ENCODE measurements at regions not wholly inside any gene's neighbourhood (a gene's known extent, or its start where the extent isn't known, plus 50 kb on each side); places are given as distances from the start of the nearest gene placed in this dataset.
A peak's percentile ranks its signal among the peaks of the same experiment; 100 is the strongest.

DNA sequence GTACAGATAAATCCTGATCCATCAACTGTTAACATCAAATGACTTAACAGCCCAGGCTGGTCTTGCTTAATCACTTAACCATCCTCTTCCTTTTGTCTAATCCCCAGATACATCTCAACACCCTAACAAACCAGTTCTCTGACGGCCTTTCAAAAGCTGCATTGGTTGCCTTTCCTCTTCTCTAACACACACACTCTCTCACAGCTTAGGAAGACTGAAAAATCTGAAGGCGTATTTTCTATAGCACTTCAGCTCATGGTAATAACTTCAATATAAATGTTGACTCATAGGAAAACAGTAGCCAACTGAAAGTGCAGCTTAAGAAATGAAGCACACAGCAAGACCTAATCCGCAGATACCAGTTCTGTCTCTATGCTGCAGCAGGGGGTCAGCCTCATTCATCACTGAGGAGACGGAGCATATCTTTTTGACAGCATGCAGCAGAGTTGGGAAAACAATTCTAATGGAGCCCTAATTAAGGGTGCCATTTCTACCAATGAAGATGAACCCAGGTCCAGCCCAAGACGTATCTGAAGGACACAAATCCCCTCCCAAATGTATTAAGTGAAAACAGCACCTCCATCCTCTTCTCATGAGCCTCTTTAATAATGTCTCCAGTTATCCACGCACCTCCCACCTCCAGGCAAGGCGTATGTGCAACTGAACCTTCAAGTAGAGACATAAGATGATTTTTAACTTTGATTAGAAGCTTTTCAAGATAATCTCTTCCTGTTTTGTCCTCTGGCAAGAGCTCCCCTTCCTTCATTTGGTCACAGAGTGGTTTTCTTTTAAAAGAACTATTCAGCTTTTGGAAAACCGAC lies 211.7 kb upstream of the NFE2L3 start:
- H3K4me3 ChIP-seq (ENCODE audit: low read depth, low read length) = no peak overlapping the region
- DNase-seq (ENCODE audit: low read depth) = no peak

DNA sequence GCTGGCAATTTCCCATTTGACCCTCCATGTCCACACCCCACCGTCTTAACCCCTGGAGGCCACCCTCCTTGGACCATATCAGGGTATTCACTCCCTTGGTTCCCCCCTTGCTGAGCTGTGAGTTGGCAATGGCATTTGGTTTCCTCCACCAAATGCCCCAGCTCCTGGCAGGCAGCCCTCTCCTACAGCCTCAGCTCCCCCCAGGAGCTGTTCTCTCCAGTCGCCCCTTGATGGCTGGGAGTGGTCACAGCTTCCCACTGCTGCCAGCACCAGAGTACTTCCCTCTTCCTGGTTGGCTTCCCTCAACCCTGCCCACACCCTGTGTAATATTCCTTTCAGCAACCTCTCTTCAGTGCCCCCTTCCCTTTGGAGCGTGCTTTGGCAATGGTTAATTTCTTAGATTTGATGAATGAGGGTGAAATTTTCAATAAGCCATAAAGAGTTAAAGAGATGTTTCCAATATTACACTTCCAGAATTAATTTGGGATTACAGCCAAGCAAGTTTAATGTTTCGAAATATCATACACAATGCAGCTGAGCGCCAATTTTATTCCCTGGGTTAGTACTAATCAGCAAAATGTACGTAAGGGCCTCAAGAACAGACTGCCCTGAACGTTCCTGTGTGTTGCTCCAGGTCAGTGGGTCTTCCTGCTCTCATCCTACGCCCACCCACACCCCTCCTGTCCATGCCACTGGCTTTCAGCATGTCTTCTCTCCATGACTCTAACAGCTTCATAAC lies 207.1 kb upstream of the NFE2L3 start:
- TF ChIP-seq, protein P1, sequence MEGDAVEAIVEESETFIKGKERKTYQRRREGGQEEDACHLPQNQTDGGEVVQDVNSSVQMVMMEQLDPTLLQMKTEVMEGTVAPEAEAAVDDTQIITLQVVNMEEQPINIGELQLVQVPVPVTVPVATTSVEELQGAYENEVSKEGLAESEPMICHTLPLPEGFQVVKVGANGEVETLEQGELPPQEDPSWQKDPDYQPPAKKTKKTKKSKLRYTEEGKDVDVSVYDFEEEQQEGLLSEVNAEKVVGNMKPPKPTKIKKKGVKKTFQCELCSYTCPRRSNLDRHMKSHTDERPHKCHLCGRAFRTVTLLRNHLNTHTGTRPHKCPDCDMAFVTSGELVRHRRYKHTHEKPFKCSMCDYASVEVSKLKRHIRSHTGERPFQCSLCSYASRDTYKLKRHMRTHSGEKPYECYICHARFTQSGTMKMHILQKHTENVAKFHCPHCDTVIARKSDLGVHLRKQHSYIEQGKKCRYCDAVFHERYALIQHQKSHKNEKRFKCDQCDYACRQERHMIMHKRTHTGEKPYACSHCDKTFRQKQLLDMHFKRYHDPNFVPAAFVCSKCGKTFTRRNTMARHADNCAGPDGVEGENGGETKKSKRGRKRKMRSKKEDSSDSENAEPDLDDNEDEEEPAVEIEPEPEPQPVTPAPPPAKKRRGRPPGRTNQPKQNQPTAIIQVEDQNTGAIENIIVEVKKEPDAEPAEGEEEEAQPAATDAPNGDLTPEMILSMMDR (conservative IDR thresholded peaks at IDR 0.05; ENCODE audit: low read depth, low read length) = no peak
- DNase-seq (ENCODE audit: low read depth) = no peak
- H3K4me3 ChIP-seq (ENCODE audit: low read depth, low read length) = no peak overlapping the region

More for the DNA sequence above, 211.7 kb upstream of the NFE2L3 start:
- TF ChIP-seq, protein P1 (conservative IDR thresholded peaks at IDR 0.05; ENCODE audit: low read depth, low read length) = no peak

DNA sequence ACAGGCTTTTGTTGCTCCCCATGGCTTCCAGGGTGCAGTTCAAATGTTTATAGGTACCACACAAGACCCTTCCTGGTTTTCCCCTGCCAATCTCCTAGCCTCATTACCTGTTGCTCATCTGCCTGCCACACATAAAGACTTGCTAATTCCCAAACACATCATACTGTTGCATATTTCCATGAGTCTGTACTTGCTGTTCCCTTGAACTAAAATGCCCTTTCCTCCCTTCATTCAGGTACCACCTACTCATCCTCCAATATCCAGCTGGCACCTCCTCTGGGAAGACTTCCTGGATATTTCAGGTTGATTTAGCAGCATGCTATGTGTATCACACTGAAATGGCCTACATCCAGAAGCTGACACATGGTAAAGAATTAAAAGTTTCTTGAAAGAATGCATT lies 206.4 kb upstream of the NFE2L3 start:
- TF ChIP-seq, protein P1 (conservative IDR thresholded peaks at IDR 0.05; ENCODE audit: low read depth, low read length) = no peak
- no peak overlapping the region for H3K4me3 ChIP-seq (ENCODE audit: low read depth, low read length)
- DNase-seq (ENCODE audit: low read depth) = no peak

DNA sequence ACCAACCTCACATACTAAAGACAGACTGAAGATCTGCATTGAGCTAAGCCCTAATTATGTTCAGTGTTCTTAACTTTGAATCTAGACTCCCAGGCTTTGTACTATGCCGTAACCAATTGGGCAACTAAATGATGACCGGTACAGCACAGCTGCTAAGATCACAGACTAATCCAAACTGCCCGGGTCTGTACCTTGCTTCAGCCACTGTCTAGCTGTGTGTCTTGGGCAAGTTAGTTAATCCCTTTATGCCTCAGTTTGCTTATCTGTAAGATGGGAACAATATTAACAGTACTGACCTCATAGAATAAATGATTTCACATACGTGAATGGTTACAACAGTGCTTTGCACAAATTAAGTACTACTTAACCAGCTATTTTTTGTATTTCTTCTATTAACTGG lies 205.8 kb upstream of the NFE2L3 start:
- TF ChIP-seq, protein P1 (conservative IDR thresholded peaks at IDR 0.05; ENCODE audit: low read depth, low read length) = no peak

DNA sequence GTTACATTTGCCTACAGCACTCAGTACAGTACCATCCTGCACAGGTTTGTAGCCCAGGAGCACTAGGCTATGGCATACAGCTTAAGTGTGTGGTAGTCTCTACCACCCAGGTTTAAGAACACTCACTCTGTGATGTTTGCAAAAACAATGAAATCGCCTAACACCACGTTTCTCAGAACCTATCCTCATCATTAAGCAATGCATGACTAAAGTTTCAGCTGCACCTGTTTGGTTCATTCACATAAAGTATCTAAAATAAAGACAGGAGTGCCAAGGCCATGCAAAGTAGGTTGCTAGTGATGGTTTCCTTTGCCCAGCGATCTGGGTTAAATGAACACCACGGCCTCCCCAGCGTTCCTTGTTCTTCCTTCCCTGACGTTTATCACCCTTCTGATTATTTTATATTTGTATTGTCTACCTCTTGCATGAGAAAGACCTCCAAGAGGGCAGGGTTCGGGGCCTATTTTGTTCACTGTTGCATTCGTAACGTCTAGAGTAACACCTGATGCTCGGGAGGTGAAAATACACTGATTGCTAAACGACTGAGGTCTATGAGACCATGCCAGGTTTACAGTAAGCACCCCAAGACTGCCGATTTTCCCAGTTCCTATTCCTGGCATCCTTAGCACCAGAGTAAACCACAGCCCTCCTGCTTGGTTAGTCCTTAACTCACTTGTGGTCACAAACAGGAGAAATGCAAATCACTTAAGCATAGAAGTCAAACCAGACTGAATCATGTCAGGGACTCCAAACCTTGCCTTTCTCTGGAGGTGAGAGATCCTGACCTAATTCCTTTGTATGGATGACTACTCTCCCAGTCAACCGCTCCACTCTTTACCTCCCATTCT lies 204.1 kb upstream of the NFE2L3 start:
- H3K4me3 ChIP-seq (ENCODE audit: low read depth, low read length) = no peak overlapping the region
- TF ChIP-seq, protein P1 (conservative IDR thresholded peaks at IDR 0.05; ENCODE audit: low read depth, low read length) = no peak
- DNase-seq (ENCODE audit: low read depth) = no peak

More for the DNA sequence above, 205.8 kb upstream of the NFE2L3 start:
- no peak for DNase-seq (ENCODE audit: low read depth)
- no peak overlapping the region for H3K4me3 ChIP-seq (ENCODE audit: low read depth, low read length)

DNA sequence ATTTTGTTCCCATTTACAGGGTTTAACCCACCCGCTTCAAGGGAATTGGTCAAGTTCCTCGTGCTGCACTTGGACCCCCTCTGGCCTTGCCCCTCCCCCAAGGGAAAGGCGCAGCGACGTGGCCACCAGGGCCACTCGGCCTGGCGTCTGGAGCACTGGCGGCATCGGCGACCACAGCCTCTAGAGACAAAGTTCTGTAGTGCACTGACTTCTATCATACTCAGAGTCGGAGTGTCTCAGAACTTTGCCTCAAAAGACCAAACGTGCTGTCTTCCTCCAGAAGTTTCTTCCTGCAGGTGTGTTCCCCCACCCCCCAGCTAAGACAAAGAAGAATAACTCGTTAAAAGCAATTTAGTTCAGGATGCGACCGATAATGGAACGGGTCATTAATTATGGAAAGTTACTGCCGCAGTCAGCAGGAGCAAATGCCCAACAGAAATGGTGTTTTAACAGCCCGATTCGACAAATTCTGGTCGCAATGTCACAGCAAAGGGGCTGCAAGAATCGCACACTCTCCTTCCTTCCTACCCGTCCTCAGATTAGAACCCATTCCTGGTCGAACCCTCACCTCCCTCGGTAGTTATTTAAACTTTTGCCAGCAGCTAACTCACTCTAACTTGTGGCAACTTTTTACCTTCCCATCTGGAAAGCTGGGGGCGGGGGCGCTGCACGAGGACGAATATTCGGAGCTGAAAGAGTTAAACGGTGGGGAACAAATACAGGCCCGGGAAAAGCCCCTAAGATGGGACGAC lies 202.1 kb upstream of the NFE2L3 start:
- TF ChIP-seq, protein P1 (conservative IDR thresholded peaks at IDR 0.05; ENCODE audit: low read depth, low read length) = no peak
- DNase-seq (ENCODE audit: low read depth) = no peak
- peak overlapping the region; percentile 53 for H3K4me3 ChIP-seq (ENCODE audit: low read depth, low read length)

All from choroid plexus epithelial cell (primary cell).